ENCODE measurements at regions not wholly inside any gene's neighbourhood (a gene's known extent, or its start where the extent isn't known, plus 50 kb on each side); places are given as distances from the start of the nearest gene placed in this dataset.

DNA sequence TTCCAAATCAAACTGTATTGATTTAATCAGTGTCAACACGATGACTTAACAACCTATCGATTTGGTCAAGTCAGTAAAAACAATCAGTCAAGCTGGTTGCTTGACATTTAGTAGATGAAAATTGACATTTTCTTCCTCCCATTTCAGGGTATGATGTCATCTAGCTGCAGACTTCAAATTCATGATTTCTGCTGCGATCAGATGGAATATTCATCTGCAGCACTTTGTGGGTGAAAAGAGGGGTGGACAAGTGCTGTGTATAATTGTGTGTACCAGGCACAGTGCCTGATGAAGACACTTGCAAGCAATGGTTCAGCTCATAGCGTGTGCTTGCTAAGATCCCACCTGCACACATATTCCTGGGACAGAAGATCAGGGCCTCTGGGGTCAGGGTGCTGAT, 479.8 kb downstream of the DISC1 start:
- Histone ChIP-seq H3K27ac (replicated peaks) (no peak overlapping the region), H3K27me3 (ENCODE audit: insufficient read depth, poor library complexity, severe bottlenecking) (peaks cover 2% of the 10 kb centered on the region), H3K4me3 (replicated peaks; ENCODE audit: insufficient read depth, low read length) (no peak overlapping the region)
- no peak for DNase-seq (ENCODE audit: low read depth in 1 of 2, low spot score in 1 of 2)
- TF ChIP-seq, protein P1, sequence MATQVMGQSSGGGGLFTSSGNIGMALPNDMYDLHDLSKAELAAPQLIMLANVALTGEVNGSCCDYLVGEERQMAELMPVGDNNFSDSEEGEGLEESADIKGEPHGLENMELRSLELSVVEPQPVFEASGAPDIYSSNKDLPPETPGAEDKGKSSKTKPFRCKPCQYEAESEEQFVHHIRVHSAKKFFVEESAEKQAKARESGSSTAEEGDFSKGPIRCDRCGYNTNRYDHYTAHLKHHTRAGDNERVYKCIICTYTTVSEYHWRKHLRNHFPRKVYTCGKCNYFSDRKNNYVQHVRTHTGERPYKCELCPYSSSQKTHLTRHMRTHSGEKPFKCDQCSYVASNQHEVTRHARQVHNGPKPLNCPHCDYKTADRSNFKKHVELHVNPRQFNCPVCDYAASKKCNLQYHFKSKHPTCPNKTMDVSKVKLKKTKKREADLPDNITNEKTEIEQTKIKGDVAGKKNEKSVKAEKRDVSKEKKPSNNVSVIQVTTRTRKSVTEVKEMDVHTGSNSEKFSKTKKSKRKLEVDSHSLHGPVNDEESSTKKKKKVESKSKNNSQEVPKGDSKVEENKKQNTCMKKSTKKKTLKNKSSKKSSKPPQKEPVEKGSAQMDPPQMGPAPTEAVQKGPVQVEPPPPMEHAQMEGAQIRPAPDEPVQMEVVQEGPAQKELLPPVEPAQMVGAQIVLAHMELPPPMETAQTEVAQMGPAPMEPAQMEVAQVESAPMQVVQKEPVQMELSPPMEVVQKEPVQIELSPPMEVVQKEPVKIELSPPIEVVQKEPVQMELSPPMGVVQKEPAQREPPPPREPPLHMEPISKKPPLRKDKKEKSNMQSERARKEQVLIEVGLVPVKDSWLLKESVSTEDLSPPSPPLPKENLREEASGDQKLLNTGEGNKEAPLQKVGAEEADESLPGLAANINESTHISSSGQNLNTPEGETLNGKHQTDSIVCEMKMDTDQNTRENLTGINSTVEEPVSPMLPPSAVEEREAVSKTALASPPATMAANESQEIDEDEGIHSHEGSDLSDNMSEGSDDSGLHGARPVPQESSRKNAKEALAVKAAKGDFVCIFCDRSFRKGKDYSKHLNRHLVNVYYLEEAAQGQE (IDR thresholded peaks at IDR 0.05; ENCODE audit: insufficient replicate concordance, low read depth): no peak
- TF ChIP-seq GABPA (IDR thresholded peaks at IDR 0.05; ENCODE audit: low read depth) (no peak), POLR2AphosphoS5 (IDR thresholded peaks at IDR 0.05; ENCODE audit: low read depth) (no peak), SPI1 (IDR thresholded peaks at IDR 0.05; ENCODE audit: borderline replicate concordance, low read depth) (no peak)
- TF ChIP-seq, protein P2, sequence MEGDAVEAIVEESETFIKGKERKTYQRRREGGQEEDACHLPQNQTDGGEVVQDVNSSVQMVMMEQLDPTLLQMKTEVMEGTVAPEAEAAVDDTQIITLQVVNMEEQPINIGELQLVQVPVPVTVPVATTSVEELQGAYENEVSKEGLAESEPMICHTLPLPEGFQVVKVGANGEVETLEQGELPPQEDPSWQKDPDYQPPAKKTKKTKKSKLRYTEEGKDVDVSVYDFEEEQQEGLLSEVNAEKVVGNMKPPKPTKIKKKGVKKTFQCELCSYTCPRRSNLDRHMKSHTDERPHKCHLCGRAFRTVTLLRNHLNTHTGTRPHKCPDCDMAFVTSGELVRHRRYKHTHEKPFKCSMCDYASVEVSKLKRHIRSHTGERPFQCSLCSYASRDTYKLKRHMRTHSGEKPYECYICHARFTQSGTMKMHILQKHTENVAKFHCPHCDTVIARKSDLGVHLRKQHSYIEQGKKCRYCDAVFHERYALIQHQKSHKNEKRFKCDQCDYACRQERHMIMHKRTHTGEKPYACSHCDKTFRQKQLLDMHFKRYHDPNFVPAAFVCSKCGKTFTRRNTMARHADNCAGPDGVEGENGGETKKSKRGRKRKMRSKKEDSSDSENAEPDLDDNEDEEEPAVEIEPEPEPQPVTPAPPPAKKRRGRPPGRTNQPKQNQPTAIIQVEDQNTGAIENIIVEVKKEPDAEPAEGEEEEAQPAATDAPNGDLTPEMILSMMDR (IDR thresholded peaks at IDR 0.05; ENCODE audit: insufficient read depth, low read length): no peak

DNA sequence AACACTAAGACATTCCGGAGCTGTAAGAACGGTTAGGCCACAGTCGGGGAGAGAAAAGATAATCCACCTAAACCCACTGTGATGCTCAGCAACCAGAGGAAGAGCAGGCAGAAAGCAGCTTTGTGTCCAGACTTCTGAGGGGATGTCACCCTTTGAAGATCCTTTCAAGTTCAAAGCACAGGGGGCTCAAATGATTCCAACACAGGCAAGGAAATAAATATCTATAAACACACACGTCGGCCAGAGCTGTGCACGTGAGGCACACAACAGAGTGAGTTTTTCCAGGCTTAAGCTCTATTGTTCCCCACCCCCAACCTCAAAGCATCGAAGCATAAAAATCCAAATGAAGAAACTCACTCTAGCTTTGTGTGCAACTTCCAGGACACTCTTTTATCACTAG, 479.0 kb downstream of the DISC1 start:
- H3K27ac ChIP-seq (replicated peaks): no peak overlapping the region
- no peak overlapping the region for H3K4me3 ChIP-seq (replicated peaks; ENCODE audit: insufficient read depth, low read length)
- no peak for DNase-seq (ENCODE audit: low read depth in 1 of 2, low spot score in 1 of 2)
- TF ChIP-seq SPI1 (IDR thresholded peaks at IDR 0.05; ENCODE audit: borderline replicate concordance, low read depth): no peak
- H3K27me3 ChIP-seq (ENCODE audit: insufficient read depth, poor library complexity, severe bottlenecking): peaks cover 2% of the 10 kb centered on the region

DNA sequence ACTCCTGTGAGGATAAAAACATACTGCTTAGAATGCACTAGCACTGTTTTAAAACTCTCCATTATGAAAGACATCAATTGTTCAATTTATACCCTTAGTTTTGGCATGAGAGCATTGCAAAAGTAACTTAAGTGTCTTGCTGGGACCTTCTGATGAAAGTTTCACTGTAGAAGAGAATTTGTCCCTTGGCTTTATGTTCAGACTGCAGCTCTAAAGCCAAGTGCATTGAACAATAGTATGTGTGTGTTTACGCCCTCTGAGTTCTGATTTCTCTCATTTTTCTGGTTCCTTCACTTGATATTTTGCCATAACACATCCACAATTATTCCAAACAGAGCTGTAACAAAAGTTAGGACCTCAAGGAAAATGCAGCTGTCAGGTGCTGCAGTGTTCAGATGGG, 474.6 kb downstream of the DISC1 start:
- TF ChIP-seq SPI1 (IDR thresholded peaks at IDR 0.05; ENCODE audit: borderline replicate concordance, low read depth): no peak
- TF ChIP-seq, protein P2 (IDR thresholded peaks at IDR 0.05; ENCODE audit: insufficient read depth, low read length): no peak
- TF ChIP-seq, protein P1 (IDR thresholded peaks at IDR 0.05; ENCODE audit: insufficient replicate concordance, low read depth): no peak
- Histone ChIP-seq H3K27ac (replicated peaks) (no peak overlapping the region), H3K4me3 (replicated peaks; ENCODE audit: insufficient read depth, low read length) (no peak overlapping the region), H3K27me3 (ENCODE audit: insufficient read depth, poor library complexity, severe bottlenecking) (no peaks in the 10 kb centered on the region)
- no peak for DNase-seq (ENCODE audit: low read depth in 1 of 2, low spot score in 1 of 2)

DNA sequence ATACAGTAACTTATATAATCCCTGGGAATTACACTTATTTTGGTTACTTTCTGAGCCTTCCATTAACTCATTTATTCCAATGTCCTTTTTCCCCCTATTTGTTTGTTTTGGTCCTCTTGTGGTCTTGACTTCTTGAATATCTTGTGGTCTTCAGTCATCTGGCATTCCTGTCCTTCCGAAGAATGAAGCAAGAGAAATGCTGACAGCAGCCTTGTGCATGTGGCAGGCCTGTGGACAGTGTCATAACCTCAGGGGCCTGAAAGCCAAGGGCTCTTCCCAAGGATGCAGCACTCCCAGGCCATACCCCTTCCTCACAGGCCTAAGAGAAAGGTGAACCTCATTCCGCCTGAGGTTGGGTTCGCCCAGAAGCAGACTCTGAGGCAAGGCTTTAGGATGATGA, 470.2 kb downstream of the DISC1 start:
- DNase-seq (ENCODE audit: low read depth in 1 of 2, low spot score in 1 of 2): no peak
- no peak overlapping the region for H3K27ac ChIP-seq (replicated peaks)
- no peak overlapping the region for H3K4me3 ChIP-seq (replicated peaks; ENCODE audit: insufficient read depth, low read length)
- H3K27me3 ChIP-seq (ENCODE audit: insufficient read depth, poor library complexity, severe bottlenecking): no peaks in the 10 kb centered on the region
- TF ChIP-seq GABPA (IDR thresholded peaks at IDR 0.05; ENCODE audit: low read depth) (no peak), SPI1 (IDR thresholded peaks at IDR 0.05; ENCODE audit: borderline replicate concordance, low read depth) (no peak), POLR2AphosphoS5 (IDR thresholded peaks at IDR 0.05; ENCODE audit: low read depth) (no peak)
- TF ChIP-seq, protein P1 (IDR thresholded peaks at IDR 0.05; ENCODE audit: insufficient replicate concordance, low read depth): no peak
- TF ChIP-seq, protein P2 (IDR thresholded peaks at IDR 0.05; ENCODE audit: insufficient read depth, low read length): no peak
